A549 (cell line): ENCODE measurements at regions not wholly inside any gene's neighbourhood (a gene's known extent, or its start where the extent isn't known, plus 50 kb on each side); places are given as distances from the start of the nearest gene placed in this dataset.

Experiments
- ATAC-seq, 2 experiments: fragments of 200-7000 bp in 1 of 2; fragments of >200 bp in 1 of 2; cut with Nextera tagmentation in 1 of 2; cut with Tn5 transposase in 1 of 2; 3 replicates each; pipeline versions ENCODE4 v1.8.0 to v1.9.1; 2018 to 2020; ENCODE audit warnings: mild to moderate bottlenecking in 1 of 2, moderate library complexity in 1 of 2
- CTCF ChIA-PET: fragments of 300-600 bp; sonication (Branson Sonifier 250); formaldehyde crosslinking; extraction: SDS; loops from one replicate; lab custom pipeline; 2021; ENCODE audit warnings: antibody characterized with exemption, inconsistent platforms; lab: Yijun Ruan, JAX
- POLR2A ChIA-PET: fragments of 350-600 bp; formaldehyde crosslinking; extraction: SDS; loops from one replicate; lab custom pipeline; 2021; ENCODE audit warnings: antibody characterized with exemption, inconsistent platforms; lab: Yijun Ruan, JAX
- DNase-seq, 2 experiments: peaks; one replicate each; pipeline versions ENCODE4 v3.0.0 to v3.0.0-alpha.2; 2011 to 2016; ENCODE audit warnings: low read depth in 1 of 2, low spot score in 1 of 2
- FAIRE-seq: peaks from 2 replicates; lab custom pipeline; 2011; peaks lifted over from hg19 to GRCh38; lab: Jason Lieb, UNC
- H3K27ac ChIP-seq, 2 experiments: fragments of >200 bp; sonication (Bioruptor Twin); formaldehyde crosslinking; 3 replicates each; pipeline ENCODE4 v1.5.1; 2016 to 2017
- H3K4me1 ChIP-seq: fragments of >200 bp; sonication (Bioruptor Twin); formaldehyde crosslinking; 3 replicates; pipeline ENCODE4 v1.6.1; 2016
- H3K4me2 ChIP-seq: fragments of >200 bp; sonication (Bioruptor Twin); formaldehyde crosslinking; 3 replicates; pipeline ENCODE4 v1.6.1; 2016
- H3K4me3 ChIP-seq: fragments of >200 bp; sonication (Bioruptor Twin); formaldehyde crosslinking; 3 replicates; pipeline ENCODE4 v1.5.1; 2016
- H3K9me3 ChIP-seq: fragments of >200 bp; sonication (Bioruptor Twin); formaldehyde crosslinking; 3 replicates; pipeline ENCODE4 v1.6.1; 2016
- BHLHE40 ChIP-seq: IDR thresholded peaks from 2 replicates; pipeline ENCODE4 v1.6.1; 2012; ENCODE audit warnings: low read depth, low read length, inconsistent platforms
- CBX8 ChIP-seq: fragments of 200-600 bp; sonication (generic); IDR thresholded peaks from 2 replicates; pipeline ENCODE4 v1.6.1; 2016
- CHD2 ChIP-seq: fragments of 150-350 bp; IDR thresholded peaks from 2 replicates; pipeline ENCODE4 v1.6.1; 2014; ENCODE audit warnings: low read length; ENCODE audit not compliant: partially characterized antibody
- EHMT2 ChIP-seq: fragments of 200-600 bp; sonication (generic); IDR thresholded peaks from 2 replicates; pipeline ENCODE4 v1.6.1; 2016; ENCODE audit warnings: antibody characterized with exemption, low read depth, mild to moderate bottlenecking, moderate library complexity
- EP300 ChIP-seq, 2 experiments: fragments of >200 bp; sonication (Bioruptor Twin); formaldehyde crosslinking; IDR thresholded peaks; 2 replicates in 1 of 2; 3 replicates in 1 of 2; pipeline ENCODE4 v1.6.1; 2016 to 2017
- FOSL2 ChIP-seq, 2 experiments: fragments of 450-650 bp in 1 of 2; fragments of >200 bp in 1 of 2; sonication (Bioruptor Twin) in 1 of 2; formaldehyde crosslinking; IDR thresholded peaks; 2 replicates each; pipeline versions ENCODE4 v1.5.0 to v1.6.1; 2016 to 2020; ENCODE audit warnings: mild to moderate bottlenecking in 1 of 2, moderate library complexity in 1 of 2
- FOXS1 ChIP-seq: fragments of 250-450 bp; sonication (Bioruptor Pico); IDR thresholded peaks from 2 replicates; pipeline ENCODE4 v1.5.0; 2020; ENCODE audit warnings: mild to moderate bottlenecking, moderate library complexity
- HEYL ChIP-seq: fragments of 250-450 bp; sonication (Bioruptor Pico); IDR thresholded peaks from 2 replicates; pipeline ENCODE4 v1.8.0; 2021; ENCODE audit warnings: mild to moderate bottlenecking, moderate library complexity
- HOXB13 ChIP-seq: fragments of 250-450 bp; sonication (Bioruptor Pico); IDR thresholded peaks from 2 replicates; pipeline ENCODE4 v1.5.0; 2020; ENCODE audit warnings: low read depth, mild to moderate bottlenecking, moderate library complexity
- JUNB ChIP-seq: fragments of >200 bp; sonication (Bioruptor Twin); formaldehyde crosslinking; IDR thresholded peaks from 2 replicates; pipeline ENCODE4 v1.6.1; 2016
- KDM5A ChIP-seq: fragments of 200-600 bp; sonication (generic); IDR thresholded peaks from 2 replicates; pipeline ENCODE4 v1.6.1; 2016; ENCODE audit warnings: antibody characterized with exemption, mild to moderate bottlenecking
- MAFK ChIP-seq: fragments of 450-650 bp; IDR thresholded peaks from 2 replicates; pipeline ENCODE4 v1.6.1; 2014; ENCODE audit not compliant: partially characterized antibody
- MYC ChIP-seq: IDR thresholded peaks from 2 replicates; pipeline ENCODE4 v1.6.1; 2012; ENCODE audit warnings: mild to moderate bottlenecking, inconsistent platforms, low read length, improper control_type of control experiment, borderline replicate concordance
- NFE2L2 ChIP-seq: fragments of 150-350 bp; conservative IDR thresholded peaks from 2 replicates; pipeline ENCODE4 v1.6.1; 2014; ENCODE audit warnings: low read length
- RAD21 ChIP-seq, 2 experiments: fragments of >200 bp in 1 of 2; sonication (Bioruptor Twin) in 1 of 2; formaldehyde crosslinking in 1 of 2; IDR thresholded peaks in 1 of 2; conservative IDR thresholded peaks in 1 of 2; 2 replicates in 1 of 2; 3 replicates in 1 of 2; pipeline ENCODE4 v1.6.1; 2012 to 2018; ENCODE audit warnings: inconsistent platforms in 1 of 2
- RARB ChIP-seq: fragments of 250-450 bp; sonication (Bioruptor Pico); IDR thresholded peaks from 2 replicates; pipeline ENCODE4 v1.8.0; 2021; ENCODE audit warnings: mild to moderate bottlenecking, moderate library complexity
- RFX5 ChIP-seq: fragments of 450-650 bp; IDR thresholded peaks from 2 replicates; pipeline ENCODE4 v1.7.1; 2014; ENCODE audit warnings: antibody characterized with exemption, mild to moderate bottlenecking, moderate library complexity
- TFCP2L1 ChIP-seq: fragments of 250-450 bp; sonication (Bioruptor Pico); IDR thresholded peaks from 2 replicates; pipeline ENCODE4 v1.5.0; 2021; ENCODE audit warnings: mild to moderate bottlenecking
- ZC3H11A ChIP-seq: fragments of 450-650 bp; IDR thresholded peaks from 2 replicates; pipeline ENCODE4 v1.6.1; 2014; ENCODE audit warnings: antibody characterized with exemption, mild to moderate bottlenecking
- ZFP36 ChIP-seq: fragments of 450-650 bp; IDR thresholded peaks from 2 replicates; pipeline ENCODE4 v1.6.1; 2014; ENCODE audit warnings: borderline replicate concordance; ENCODE audit not compliant: partially characterized antibody
- WGBS: methylation state at CpG from one replicate; pipeline ENCODE4 v1.1.6; 2017; ENCODE audit errors: missing lambda C conversion rate; 5-methylcytosine and 5-hydroxymethylcytosine counted together

DNA sequence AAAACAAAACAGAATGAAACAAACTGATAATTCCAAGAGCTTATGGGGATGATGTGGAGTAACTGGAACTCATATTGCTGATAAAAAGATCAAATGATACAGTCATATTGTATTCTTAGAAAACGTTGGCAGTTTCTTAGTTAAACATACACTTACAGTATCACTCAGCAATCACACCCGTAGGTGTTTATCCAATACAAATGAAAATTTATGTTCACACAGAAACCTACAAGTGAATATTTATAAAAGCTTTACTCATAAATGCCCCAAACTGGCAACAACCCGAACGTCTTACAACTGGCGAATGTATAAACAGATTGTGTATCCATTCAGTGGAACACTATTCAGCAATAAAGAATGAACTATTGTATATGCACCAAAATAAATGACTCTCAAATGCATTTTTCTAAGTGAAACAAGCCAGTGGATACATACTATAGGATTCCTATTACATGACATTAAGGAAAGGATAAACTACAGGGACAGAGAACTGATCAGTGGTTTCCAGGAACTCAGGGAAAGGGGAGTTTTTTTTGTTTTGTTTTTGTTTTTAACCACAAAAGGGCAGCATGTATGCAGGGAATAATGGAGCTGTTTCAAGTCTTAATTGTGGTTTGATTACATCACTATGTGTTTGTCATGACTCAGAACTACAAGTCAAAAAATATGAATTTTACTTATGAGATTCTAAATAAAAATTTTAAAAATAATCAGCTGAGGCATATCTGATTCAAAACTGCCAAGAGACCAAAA, 71.8 kb upstream of the NDUFB4 start:
- Histone ChIP-seq H3K9me3 (no peaks in the 10 kb centered on the region), H3K4me2 (no peak overlapping the region), H3K27ac (no peak overlapping the region), H3K4me3 (no peak overlapping the region), H3K4me1 (no peaks in the 10 kb centered on the region)
- WGBS = 66% methylated on average over 5 of the region's 5 CpGs
- ChIA-PET POLR2A (no interaction called here), CTCF (interaction anchor here (0.7 to 4.1 kb wide), 5 partner anchors 17 to 518 kb away, joined by 3 to 16 read pairs (median 3); no protein-coding TSS in a partner anchor)
- DNase-seq (no peak), FAIRE-seq (no peak), ATAC-seq (no peak)
- TF ChIP-seq TFCP2L1 (CRISPR knock-in tag) (no peak), FOSL2 (IDR thresholded peaks at IDR 0.05) (no peak), FOSL2 (CRISPR knock-in tag; IDR thresholded peaks at IDR 0.05) (no peak), MYC (no peak)

DNA sequence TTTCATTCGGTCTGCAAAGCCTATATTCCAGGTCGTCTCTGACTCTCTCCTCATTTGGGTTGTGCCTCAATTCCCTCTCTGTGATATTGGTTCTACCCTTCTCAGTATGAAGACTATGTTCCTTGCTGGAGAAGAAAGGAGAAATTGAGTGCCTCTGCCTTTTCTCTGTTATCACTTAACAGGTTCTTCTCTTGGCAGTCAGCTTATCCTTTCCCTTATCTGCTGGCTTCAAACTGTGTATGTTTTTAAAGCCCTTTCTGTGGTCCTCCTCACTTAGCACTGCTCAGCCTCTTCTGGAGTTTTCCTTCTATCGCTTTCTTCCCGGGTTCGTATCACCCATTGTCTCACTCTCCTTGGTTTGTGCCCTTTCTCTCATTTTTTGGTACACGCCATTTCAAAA, 65.3 kb upstream of the FSTL1 start:
- POLR2A ChIA-PET = no interaction called here
- no peak overlapping the region for H3K4me3 ChIP-seq
- TF ChIP-seq NFE2L2 (no peak), FOSL2 (IDR thresholded peaks at IDR 0.05) (no peak), FOSL2 (CRISPR knock-in tag; IDR thresholded peaks at IDR 0.05) (no peak), EHMT2 (no peak), ZC3H11A (no peak), JUNB (no peak), MAFK (no peak)
- TF ChIP-seq, all 56 proteins: peak for 0
- ATAC-seq = no peak
- WGBS = 53% methylated on average over 6 of the region's 6 CpGs
- no peak for DNase-seq
- Histone ChIP-seq H3K4me2 (no peak overlapping the region), H3K27ac (no peak overlapping the region), H3K9me3 (no peaks in the 10 kb centered on the region), H3K4me1 (no peaks in the 10 kb centered on the region)
- no peak for FAIRE-seq
- CTCF ChIA-PET = interaction anchor here (1.7 kb wide), 1 partner anchor 52 kb away, joined by 5 read pairs; no protein-coding TSS in a partner anchor

- no peaks in the 10 kb centered on the region for H3K4me1 ChIP-seq
- no peak for FAIRE-seq
- no peak for TF ChIP-seq FOXS1 (CRISPR knock-in tag)
- TF ChIP-seq ZFP36 = no peak
- no peak for TF ChIP-seq RAD21 (conservative IDR thresholded peaks at IDR 0.05 in 1 of 2, IDR thresholded peaks at IDR 0.05 in 1 of 2)
- TF ChIP-seq TFCP2L1 (CRISPR knock-in tag) = no peak
- TF ChIP-seq CBX8 = no peak
- TF ChIP-seq BHLHE40 = no peak
- TF ChIP-seq RARB (CRISPR knock-in tag) = no peak
- TF ChIP-seq EP300 (IDR thresholded peaks at IDR 0.05) = no peak
- no peak for TF ChIP-seq HEYL (CRISPR knock-in tag)
- TF ChIP-seq FOSL2 (IDR thresholded peaks at IDR 0.05) = no peak
- no peak for TF ChIP-seq FOSL2 (CRISPR knock-in tag; IDR thresholded peaks at IDR 0.05)
- TF ChIP-seq MYC = no peak
- no peak for TF ChIP-seq RFX5
- no peak for TF ChIP-seq HOXB13 (CRISPR knock-in tag)
- TF ChIP-seq KDM5A = no peak
- no peak for TF ChIP-seq CHD2
- TF ChIP-seq, all 56 proteins: peak for 0
- ChIA-PET CTCF (interaction anchor here (0.8 to 7.4 kb wide), 5 partner anchors 13 to 620 kb away, joined by 3 to 64 read pairs (median 4); no protein-coding TSS in a partner anchor), POLR2A (no interaction called here)
- ATAC-seq (no peak), DNase-seq (no peak)
- H3K4me2 ChIP-seq = no peak overlapping the region
- H3K9me3 ChIP-seq = no peaks in the 10 kb centered on the region
- H3K4me3 ChIP-seq = no peak overlapping the region
- WGBS = 51% methylated on average over 2 of the region's 2 CpGs
- H3K27ac ChIP-seq = no peak overlapping the region
These were observed 61.9 kb upstream of the FSTL1 start for GRCh38 chr3:120512655-120513054.
